Middle frontal gyrus (tissue), 1 donor: ENCODE measurements at regions not wholly inside any gene's neighbourhood (a gene's known extent, or its start where the extent isn't known, plus 50 kb on each side); places are given as distances from the start of the nearest gene placed in this dataset.
"Not testable (repeated sequence)": the region's sequence is repeated elsewhere in the genome, so short reads cannot be mapped to it uniquely, and the experiment has no call there.

Experiments
- DNase-seq: peaks from one replicate; pipeline ENCODE4 v3.0.0-alpha.2; 2015; ENCODE audit warnings: low spot score; ENCODE audit errors: extremely low spot score

DNA sequence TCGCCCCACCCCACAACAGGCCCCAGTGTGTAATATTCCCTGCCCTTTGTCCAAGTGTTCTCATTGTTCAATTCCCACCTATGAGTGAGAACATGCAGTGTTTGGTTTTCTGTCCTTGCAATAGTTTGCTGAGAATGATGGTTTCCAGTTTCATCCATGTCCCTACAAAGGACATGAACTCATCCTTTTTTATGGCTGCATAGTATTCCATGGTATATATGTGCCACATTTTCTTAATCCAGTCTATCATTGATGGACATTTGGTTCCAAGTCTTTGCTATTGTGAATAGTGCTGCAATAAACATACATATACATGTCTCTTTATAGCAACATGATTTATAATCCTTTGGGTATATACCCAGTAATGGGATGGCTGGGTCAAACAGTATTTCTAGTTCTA lies 132.7 kb downstream of the SNX10 start:
- DNase-seq, result not testable (repeated sequence)

DNA sequence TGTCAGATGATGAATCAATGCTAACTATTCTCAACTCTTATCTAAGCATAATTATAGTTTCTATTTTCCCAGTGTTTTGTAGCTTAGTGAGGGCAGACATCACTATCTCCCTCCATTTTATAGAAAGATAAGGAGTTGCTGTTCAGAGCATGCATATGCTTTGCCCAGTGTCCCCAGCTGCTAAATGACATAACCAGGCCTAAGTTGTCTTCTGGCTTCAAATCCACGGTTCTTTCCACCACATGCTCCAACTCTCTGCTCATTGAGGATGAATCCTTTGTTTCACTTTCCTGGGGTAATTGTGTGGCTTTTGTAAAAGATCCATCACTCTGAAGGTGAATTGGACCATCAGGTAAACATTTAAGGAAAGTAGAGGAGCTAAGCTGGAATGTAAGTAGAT lies 134.0 kb downstream of the SNX10 start:
- no peak for DNase-seq

DNA sequence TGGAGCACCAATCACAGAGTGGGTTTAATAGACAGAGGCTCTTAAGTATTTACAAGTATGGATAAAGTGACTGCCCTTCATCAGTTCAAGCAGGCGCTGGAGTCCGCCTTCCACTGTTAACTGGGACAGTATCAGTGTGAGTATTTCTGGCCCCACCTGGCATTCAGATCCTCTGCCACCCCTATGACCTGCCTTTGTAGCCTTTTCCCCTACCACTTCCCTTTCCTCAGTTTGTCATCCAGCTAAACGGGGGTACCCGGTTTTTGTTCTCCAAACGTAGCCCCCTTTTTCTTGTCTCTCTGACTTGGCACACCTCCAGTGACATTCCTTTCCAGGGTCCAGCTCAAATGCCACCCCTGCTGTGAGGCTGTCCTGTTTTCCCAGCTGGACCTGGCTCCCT lies 134.4 kb downstream of the SNX10 start:
- no peak for DNase-seq

DNA sequence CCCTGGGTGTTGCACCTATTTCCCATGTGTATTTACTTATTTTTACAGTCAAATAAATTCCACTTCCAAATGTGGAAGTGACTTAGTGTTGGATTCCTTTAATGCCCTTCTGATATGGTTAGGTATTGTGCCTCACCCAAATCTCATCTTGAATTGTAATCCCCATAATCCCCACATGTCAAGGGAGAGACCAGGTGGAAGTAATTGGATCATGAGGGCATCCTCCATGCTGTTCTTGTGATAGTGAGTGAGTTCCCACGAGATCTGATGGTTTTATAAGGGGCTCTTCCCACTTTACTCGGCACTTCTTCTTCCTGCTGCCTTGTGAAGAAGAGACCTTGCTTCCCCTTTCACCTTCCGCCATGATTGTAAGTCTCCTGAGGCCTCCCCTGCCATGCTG lies 136.9 kb downstream of the SNX10 start:
- DNase-seq, result no peak

DNA sequence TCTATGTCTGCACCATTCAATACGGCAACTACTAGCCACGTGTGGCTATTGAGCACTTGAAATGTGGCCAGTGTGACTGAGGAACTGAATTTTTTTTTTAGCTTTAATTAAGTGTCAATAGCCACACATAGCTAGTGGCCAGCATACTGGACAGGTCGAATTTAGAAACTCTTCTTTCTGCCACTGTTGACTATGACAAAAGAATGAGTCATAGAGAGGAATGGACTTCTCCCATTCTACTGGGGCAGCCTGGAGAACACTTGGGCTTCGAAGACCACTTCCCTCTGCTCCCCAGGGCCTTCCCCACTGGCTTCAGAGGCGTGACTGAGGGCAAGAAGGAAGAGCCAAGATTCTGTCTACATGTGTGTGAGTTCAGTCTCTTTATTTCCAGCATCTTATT lies 137.5 kb downstream of the SNX10 start:
- no peak for DNase-seq

DNA sequence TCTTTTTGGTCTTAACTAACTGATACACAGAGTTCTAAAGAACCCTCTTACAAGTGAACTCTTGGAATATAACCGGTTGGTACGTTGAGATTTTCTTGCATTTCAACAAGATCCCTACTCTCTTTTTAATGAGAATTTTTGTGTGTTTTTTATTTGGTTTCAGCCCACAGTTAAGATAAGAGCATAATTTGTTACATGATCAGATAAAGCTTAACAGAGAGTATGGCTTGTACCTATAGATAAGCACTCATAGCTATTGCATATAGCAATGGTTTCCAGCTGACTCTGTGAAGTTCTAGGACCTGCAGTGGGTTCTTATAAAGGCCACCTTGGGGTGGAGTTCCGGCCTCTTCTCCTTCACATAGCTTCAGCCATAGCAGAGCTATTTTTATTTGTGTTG lies 143.3 kb downstream of the SNX10 start:
- DNase-seq, result no peak

DNA sequence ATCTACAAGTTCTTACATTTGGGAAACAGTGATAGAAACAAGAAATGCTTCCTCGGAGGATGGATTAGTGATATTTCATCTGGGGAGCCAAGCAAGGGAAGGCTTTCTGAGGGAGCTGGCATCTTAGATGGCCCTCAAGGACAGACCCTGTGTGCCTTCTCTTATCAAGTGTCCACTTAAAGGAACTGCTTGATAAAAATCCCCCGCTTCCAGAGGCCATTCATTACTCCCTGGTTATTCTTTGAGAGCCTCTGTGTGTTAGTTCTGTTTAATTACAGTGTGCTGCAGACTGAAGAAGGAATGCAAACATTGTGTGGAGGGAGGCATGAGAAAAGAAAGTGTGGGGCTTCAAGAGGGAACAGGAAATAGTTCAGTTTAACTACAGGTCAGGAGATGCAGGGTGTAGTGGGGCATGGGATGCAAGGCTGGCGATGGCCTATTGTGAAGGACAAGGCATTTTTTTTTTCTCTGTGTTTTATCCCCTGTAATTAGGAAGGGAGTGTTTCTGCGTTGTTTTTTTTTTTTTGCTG lies 145.4 kb downstream of the SNX10 start:
- no peak for DNase-seq

DNA sequence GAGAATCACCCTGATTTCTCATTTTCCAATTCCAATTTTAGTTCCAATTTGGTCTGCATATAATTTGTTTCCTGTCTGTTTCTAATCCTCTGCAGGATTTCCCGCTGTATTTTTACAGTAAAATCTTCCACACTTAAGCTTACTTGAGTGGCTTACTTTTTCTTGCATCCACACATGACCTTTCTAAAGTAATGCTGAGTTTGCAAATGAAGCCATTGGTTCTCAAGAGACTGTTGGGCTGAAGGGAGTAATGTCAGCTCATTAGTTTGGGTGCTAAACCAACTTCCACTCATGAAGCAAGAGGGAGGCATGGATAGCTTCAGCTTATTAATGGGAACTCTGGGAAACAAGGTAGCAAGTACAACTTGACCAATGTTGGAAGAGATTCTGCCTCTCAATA lies 146.4 kb downstream of the SNX10 start:
- DNase-seq, result no peak

DNA sequence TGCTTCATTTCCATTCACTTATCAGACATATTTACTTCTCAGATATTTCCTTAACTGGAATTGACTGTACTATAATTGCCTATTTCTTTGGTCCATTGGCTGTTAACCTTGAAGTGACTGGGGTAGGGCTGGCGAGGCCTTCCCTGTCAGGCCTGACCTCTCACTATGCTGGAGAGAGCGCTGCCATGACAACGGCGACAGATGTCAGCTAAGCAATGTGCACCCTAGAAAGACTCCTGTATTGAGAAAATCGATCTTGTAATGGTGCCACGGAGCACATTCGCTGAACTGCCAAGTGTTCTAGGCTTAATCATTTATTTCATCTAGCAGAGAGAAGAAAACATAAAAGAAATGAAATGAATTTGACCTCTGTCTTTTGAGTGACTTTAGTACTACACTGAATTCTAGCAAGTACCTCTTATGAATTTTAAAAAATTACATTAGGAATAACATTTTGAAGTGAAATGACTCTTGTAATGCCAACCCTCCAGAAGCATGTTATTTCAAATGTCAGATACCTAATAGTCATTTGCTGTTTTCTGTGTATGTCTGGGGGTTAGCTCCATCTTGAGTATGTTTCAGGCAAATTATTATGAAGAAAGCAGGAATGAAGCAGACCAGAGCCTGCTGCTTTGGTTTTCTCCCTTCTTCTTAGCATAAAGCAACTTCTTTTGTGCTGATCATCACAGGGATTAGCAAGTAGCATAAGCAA lies 148.0 kb downstream of the SNX10 start:
- DNase-seq, result no peak

DNA sequence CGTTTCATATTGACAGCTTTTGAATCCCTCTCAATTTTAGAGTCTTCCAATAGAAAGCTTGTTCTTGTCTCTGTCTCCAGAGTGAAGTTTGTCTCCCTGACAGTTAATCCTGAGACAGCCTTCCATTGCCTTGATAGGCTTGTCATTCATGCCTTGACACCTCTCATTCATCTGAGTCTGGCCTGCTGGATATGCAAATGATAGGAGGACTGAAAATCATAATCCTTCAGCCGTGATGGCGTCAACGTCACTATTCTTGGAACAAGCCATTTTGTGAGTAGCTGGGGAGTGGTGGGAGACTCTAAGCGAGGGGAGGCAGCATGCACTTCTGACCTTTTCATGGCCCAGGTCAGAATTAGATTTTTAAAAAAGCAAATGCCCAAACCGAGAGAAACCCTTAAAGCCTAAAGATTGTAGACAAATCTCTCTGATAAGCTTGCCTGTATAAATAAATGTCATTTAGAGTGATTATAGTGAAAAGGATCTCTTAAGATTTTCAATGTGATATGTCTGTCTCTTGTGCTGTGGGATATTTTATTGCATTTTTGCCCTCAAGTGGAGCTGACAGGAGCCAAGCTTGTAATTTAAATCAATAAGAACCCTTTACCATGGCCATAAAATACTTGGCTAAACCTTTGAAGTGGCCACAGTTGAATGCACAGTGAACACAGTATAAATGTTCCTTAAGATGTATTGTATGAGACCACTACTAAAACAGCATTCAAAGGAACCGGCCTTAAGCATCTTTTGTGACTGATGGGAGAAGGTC lies 148.8 kb downstream of the SNX10 start:
- DNase-seq, result no peak

DNA sequence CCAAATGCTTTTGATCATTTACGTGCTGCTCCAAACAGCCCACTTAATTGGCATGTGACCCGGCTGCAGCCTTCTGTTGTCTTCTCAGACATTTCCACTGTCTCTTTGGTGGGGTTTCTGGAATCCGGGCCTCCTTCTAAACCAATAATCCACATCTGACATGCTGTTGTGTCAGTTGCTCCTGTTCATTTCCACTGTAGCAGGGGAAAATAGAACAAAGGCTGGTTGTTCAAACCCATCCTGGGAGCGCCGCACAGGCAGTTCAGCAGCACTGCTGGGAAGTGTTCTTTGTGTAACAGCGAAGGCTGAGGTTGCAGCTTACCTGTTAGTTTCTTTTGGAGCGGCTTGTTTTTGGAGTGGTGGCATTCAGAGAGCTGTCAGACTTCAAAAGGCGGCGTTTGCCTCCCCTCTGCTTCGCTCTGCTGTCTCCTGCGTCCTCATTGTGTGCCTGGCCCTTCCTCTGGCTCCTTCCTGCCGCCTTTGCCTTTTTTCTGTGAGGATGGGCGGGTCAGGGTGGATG lies 149.4 kb downstream of the SNX10 start:
- DNase-seq, result no peak

DNA sequence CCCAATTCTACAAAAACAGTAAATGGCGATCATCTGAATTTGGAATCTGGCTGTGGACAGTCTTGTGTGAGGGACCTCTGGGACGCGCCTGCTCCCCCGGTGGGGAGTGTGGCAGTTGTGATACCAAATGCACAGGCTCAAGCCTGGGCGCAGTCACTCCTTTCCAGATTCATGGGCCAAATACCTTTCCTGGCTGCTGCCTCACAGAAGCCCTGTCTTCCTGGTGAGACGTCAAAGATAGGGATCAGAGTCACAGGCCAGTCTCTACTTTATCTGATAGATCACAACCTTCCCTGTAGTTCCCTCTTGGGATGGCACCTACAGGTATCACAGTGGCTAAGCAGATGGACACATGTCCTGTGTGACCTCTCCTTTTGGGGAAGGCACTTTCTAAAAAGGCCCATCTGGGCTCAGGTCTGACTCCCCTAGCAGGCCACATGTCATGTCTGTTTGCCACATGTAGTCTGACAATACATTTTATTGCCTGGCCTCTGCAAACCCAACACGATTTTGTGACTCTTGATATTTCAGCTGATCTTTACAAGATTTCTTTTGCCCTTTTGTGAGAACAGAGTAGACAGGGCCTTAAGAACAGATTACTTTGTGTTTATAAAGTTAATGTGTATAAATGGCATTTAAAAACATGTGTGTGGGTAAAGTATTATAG lies 150.1 kb downstream of the SNX10 start:
- no peak for DNase-seq

DNA sequence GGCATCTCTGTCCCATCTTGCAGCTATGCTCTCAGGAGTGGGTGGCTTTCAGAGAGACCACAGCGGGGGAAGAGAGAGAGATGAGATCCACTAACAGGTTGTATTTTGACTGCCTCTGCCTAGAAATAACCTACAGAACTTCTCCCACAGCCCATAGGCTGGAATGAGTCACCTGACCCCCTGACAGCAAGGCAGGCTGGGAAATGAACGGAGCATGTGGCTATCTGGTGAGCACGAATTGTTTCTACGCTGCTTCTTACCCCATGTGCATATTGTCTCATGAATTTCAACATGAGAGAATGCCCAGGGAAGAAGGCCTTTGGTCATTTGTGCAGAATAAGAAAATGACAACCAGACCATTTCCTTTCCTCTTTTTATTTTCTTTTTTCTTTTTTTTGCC lies 151.3 kb downstream of the SNX10 start:
- DNase-seq, result no peak

DNA sequence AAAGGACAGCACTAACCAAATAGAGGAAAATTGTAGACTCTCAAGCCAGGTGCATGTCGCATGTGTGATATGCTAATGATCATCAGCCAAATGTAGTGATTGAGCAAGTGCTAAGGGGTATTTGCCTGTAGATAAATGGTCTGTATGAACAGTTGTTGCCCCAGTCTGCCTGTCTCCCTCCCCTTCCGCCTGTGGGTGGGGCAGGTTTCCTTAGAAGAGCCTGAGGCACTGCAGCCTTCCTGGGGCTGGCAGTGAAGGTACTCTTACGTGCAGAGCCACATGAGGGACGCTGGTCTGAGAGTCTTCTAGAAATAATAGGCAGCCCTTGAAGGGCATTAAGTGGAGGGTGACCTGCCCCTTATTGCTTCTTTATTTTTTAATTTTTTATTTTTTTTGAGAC lies 152.1 kb downstream of the SNX10 start:
- no peak for DNase-seq

DNA sequence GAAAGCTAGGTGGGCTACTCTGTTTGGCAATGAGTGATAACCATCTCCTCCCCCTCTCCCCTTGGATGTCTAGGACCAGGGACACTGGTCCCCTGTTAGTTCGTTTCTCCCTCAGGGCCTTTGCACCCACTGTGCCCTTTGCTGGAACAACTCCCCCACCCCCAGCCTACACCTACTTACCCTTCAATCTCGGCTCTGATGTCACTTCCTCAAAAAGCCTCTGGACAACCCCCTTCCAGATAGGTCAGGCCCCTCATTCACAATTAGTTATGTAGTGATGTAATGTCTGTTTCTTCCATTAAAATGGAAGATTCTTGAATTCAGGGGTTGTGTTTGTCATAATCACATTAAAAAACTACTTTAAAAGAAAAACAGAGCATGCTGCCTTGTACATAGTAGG lies 152.9 kb downstream of the SNX10 start:
- no peak for DNase-seq

DNA sequence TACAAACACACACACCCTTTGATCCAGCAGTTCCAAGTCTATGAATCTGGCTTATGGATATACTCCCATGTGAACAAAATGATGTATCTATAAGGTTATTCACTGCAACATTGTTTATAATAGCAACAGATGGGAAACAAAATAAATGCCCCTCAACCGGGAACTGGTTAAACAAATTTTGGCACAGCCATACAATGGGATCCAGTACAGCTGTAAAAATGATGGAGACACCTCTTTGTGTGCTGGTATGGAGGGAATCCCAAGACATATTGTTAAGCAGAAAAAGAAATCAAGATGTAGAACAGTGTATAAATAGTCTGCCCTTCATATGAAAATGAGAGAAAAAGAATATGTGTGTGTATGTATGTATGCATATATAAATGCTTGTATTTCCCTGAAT lies 155.5 kb downstream of the SNX10 start:
- DNase-seq, result no peak

DNA sequence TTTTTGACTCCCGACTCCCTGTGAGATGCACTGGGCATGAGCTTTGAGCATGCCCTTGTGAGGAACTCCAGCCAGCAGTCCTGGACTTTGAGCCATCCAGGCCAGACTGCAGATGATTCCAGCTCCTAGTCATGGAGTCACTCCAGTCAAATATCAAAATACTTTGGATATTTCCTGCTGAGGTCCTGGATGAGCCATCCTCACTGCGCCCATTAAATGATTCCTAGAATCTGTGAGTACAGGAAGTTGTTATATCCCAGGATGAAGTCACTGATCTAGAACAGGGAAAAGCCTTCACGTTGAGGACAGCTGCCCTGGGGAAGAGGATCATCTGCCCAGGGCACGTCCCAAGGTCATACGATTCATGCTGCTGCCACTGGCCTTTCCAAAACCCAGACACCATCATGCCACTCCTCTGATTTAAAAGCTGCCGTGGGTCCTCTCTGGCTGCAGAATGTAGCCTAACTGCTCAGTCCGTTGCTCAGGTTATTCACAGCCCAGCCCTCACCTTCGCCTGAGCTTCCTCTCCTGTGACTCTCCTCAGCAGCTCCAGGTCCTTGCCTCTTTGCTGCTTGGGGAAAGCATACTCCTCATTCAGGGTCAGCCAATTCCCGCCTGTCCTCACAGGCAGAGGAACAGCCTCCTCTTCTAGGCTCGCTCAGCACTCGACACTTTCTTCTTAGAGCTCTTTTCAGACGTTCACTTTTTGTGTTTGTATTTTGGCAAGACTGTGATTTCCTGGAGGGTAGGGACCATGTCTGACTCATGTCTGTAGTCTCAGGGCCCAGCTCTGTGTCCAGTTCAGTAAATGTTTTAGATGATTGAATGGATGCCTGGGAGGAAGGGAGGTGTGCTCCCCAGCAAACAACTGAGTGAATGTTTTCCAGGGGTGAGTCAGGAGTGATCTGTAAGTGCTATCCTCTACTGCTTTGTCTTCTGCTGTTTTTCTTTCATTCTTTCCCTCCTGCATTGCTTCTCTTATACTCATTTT lies 157.8 kb downstream of the SNX10 start:
- DNase-seq, result no peak

DNA sequence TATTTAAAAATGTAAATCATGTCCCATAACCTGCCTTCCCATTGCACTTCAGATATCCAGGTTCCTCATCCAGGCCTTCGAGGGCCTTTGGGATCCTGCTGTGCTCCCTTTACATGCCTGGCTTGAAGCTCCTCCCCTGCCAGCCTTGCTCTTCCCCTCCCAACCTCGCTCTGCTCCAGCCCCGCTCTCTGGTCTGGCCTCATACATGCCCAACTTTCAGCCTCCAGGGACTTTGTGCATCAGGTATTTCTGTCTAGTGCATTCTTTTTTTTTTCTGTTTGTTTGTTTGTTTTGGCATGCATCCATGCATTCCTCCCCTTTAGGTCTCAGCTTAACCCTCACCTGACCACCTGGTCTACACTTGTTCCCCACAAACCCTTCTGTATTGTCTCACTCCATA lies 160.3 kb downstream of the SNX10 start:
- no peak for DNase-seq

DNA sequence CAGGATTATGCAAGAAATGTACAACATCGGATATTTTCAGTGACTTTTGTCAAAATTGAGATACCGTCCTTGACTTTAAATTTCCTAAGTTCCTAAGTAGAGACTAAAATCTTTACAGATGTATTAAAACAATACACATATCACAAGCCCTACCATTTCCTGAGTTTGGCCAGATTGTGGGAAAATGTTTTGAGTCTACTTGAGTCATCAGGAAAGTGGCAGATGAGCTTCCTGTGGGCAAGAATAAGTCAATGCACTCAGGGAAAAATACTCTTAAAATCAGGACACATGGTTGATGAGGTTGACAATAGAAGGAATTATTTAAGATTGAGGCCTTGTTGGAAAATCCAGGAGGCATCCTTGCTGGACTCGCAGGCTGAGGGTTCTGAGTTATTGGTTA lies 162.5 kb downstream of the SNX10 start:
- DNase-seq, result no peak

DNA sequence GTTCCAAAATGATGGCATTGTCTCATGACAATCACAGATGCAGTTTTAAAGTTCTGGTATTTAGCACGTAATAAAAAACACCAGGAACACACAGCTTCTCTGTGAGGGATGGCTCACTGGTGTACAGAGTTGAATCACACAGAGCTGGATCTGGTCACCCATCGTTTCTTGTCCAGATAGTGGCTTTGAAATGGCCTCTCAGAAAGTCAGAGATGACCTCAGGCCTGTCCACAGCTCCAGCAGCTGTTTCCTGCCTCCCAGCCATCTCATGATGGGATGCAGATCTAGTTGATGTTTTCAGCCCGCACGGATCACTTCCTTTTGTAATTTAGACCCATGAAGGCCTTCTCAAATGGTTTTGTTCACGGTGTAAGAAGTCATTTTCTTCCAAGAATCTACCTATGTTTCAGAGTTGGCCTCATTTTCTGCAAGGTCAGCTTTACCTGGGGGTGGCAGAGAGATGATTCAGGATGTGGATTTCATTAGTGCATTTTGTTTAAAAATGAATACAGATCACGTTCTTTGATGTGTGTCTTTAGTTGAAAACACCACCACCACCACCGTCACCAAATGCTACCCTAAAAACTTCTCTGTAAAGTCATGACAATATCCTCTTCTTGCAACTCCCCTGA lies 166.2 kb downstream of the SNX10 start:
- DNase-seq, result no peak
